Large intestine (tissue), 3 donors: ENCODE measurements at regions not wholly inside any gene's neighbourhood (a gene's known extent, or its start where the extent isn't known, plus 50 kb on each side); places are given as distances from the start of the nearest gene placed in this dataset.

Experiments used
- DNase-seq, 2 donors: peaks; one replicate each; pipeline versions ENCODE4 v3.0.0 to v3.0.0-alpha.2; 2013
- H3K27ac ChIP-seq: one replicate; pipeline ENCODE4 v1.5.1; 2013; ENCODE audit warnings: low read length
- H3K27me3 ChIP-seq: 2 replicates; pipeline ENCODE4 v1.6.1; 2013; ENCODE audit warnings: low read length; ENCODE audit not compliant: control insufficient read depth, insufficient read depth
- H3K36me3 ChIP-seq: 2 replicates; pipeline ENCODE4 v1.6.1; 2013; ENCODE audit warnings: low read length; ENCODE audit not compliant: control insufficient read depth, insufficient read depth
- H3K4me1 ChIP-seq: one replicate; pipeline ENCODE4 v1.6.1; 2013; ENCODE audit warnings: low read length; ENCODE audit not compliant: control insufficient read depth, insufficient read depth
- H3K4me3 ChIP-seq: one replicate; pipeline ENCODE4 v1.5.1; 2013; ENCODE audit warnings: low read length
- H3K9me3 ChIP-seq: one replicate; pipeline ENCODE4 v1.6.1; 2013; ENCODE audit warnings: mild to moderate bottlenecking, low read depth, low read length, moderate library complexity; ENCODE audit not compliant: control insufficient read depth
- WGBS: methylation state at CpG from one replicate; pipeline ENCODE4 v1.1.5; 2013; ENCODE audit warnings: low lambda C conversion rate; ENCODE audit not compliant: insufficient coverage; 5-methylcytosine and 5-hydroxymethylcytosine counted together

DNA sequence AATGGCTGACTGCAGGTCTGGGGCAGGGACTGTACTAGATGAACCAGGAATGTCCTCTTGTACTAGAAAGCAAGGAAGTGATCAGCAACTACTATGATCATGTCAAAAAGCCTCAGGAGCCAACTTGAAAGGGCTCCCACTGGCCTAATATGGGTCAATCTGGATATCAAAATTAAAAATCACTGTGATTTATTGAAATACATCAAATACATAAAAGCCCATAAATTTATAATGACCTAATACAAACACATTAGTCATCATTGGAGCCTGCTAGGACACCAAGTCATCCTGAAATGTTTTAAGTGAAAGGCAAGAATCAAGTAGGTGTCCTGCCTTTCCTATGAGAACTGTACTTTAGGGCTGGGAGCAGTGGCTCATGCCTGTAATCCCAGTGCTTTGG is 70.5 kb upstream of the KLHL13 start:
- H3K27me3 ChIP-seq: no peaks in the 10 kb centered on the region
- DNase-seq: no peak
- H3K9me3 ChIP-seq: no peaks in the 10 kb centered on the region
- H3K4me1 ChIP-seq: no peaks in the 10 kb centered on the region
- H3K4me3 ChIP-seq: no peak overlapping the region
- H3K27ac ChIP-seq: no peak overlapping the region
- H3K36me3 ChIP-seq: no peaks in the 10 kb centered on the region

DNA sequence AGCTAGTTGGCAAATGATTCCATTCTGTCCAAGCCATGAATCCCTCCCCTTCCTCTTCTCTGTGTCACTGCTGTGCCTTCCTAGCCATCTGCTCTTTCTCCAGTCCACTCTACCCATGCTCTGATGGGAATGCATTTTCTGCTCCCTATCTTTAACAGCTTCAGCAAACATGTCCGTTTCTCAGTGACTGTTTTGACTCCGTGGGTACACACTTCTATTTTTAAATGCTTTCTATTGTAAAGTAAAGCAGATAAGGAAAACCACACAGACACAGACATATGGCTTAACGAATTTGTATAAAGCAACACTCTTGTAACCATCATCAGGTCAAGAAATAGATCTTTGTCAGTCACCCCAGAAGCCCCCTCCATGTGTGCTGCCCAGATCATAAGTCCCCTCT is 72.4 kb upstream of the KLHL13 start:
- Histone ChIP-seq H3K36me3 (no peaks in the 10 kb centered on the region), H3K27ac (no peak overlapping the region), H3K9me3 (no peaks in the 10 kb centered on the region), H3K4me3 (no peak overlapping the region), H3K27me3 (no peaks in the 10 kb centered on the region), H3K4me1 (no peaks in the 10 kb centered on the region)
- no peak for DNase-seq
- 60% methylated on average over 1 of the region's 3 CpGs for WGBS

DNA sequence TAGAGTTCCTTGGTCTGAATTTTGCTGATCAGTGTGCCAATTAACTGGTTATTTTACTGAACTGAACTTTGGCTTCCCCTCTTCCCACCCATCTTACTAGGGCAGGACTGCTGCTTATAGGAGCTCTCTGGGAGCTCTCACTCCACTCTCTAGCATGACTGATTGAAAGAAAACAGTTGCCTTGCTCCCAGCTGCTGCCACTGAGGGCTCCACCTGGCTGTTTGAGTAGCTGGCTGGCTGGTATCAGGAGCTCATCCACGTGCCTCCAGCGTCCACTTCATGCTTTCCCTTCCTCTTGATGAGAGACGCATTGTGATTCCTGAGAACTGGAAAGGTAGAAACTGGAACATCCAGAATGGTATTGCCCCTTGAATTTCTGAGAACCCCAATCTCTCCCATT is 73.0 kb upstream of the KLHL13 start:
- Histone ChIP-seq H3K27me3 (no peaks in the 10 kb centered on the region), H3K4me3 (no peak overlapping the region), H3K9me3 (no peaks in the 10 kb centered on the region), H3K4me1 (no peaks in the 10 kb centered on the region), H3K27ac (no peak overlapping the region), H3K36me3 (no peaks in the 10 kb centered on the region)
- WGBS: no CpG with 5 or more reads among the region's 3 CpGs
- DNase-seq: peak in 1 of 2 donors; percentile 54

GRCh38 chrX:118197730-118198129 is 81.1 kb upstream of the KLHL13 start:
- Histone ChIP-seq H3K27me3 (no peaks in the 10 kb centered on the region), H3K36me3 (no peaks in the 10 kb centered on the region), H3K4me3 (no peak overlapping the region), H3K4me1 (no peaks in the 10 kb centered on the region), H3K9me3 (no peaks in the 10 kb centered on the region), H3K27ac (no peak overlapping the region)
- WGBS: no CpG with 5 or more reads among the region's 1 CpG
- no peak for DNase-seq

DNA sequence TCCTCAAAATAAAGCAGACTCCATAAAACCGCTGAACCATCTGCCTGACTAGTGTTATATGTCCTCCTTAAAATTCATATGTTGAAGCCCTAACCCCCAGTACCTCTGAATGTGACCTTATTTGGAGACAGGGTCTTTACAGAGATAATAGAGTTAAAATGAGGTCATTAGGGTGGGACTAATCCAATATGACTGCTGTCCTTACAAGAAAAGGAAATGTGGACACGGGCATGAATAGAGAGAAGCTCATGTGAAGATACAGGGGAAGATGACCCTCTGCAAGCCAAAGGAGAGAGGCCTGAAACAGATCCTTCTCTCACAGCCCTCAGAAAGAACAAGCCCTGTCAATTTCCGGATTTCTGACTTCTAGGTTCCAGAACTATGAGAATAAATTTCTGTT is 82.0 kb upstream of the KLHL13 start:
- no peaks in the 10 kb centered on the region for H3K4me1 ChIP-seq
- H3K9me3 ChIP-seq: no peaks in the 10 kb centered on the region
- no CpG with 5 or more reads among the region's 3 CpGs for WGBS

GRCh38 chrX:118199997-118200396 is 83.4 kb upstream of the KLHL13 start:
- no peaks in the 10 kb centered on the region for H3K4me1 ChIP-seq
- H3K27ac ChIP-seq: no peak overlapping the region
- no CpG with 5 or more reads among the region's 4 CpGs for WGBS
- no peak overlapping the region for H3K4me3 ChIP-seq
- no peaks in the 10 kb centered on the region for H3K27me3 ChIP-seq
- H3K9me3 ChIP-seq: no peaks in the 10 kb centered on the region
- DNase-seq: no peak
- H3K36me3 ChIP-seq: no peaks in the 10 kb centered on the region

More for the DNA sequence above, 82.0 kb upstream of the KLHL13 start:
- Histone ChIP-seq H3K27me3 (no peaks in the 10 kb centered on the region), H3K4me3 (no peak overlapping the region), H3K27ac (no peak overlapping the region), H3K36me3 (no peaks in the 10 kb centered on the region)
- no peak for DNase-seq

- DNase-seq: no peak
- no peak overlapping the region for H3K4me3 ChIP-seq
- no peak overlapping the region for H3K27ac ChIP-seq
- H3K9me3 ChIP-seq: no peaks in the 10 kb centered on the region
- H3K4me1 ChIP-seq: peaks cover 3% of the 10 kb centered on the region
- WGBS: no CpG with 5 or more reads among the region's 8 CpGs
- no peaks in the 10 kb centered on the region for H3K36me3 ChIP-seq
- H3K27me3 ChIP-seq: no peaks in the 10 kb centered on the region
Measured at GRCh38 chrX:118205421-118206395, 89.1 kb upstream of the KLHL13 start.

DNA sequence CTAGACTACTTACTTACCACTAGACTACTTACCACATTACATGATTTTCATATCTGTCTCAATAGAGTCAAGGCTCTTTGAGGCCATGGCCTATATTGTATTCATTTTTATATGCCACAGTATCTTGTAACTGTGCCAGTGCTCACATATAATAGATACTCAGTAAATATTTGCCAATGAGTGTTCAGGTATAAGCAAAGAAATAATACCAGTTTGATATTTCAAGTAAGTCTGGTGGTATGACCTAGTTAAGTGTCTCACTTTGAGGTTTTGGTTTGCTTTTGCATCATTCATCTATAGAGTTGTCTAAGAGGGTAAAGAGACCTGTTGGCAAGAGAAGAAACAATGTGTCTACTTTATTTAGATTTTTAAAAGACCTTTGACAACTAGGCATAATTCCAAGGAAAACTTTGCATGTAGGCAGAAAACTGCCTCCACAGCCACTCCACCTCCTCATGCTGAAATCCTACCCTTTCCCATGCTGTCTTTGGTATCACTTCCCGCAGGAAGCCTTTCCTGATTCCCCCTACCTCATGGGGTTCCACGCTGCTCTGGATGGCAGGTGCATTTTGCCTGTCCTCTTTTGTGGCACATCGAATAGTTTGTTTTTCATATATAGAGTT is 91.3 kb upstream of the KLHL13 start:
- WGBS: no CpG with 5 or more reads among the region's 3 CpGs
- Histone ChIP-seq H3K4me1 (peaks cover 3% of the 10 kb centered on the region), H3K27me3 (no peaks in the 10 kb centered on the region), H3K9me3 (no peaks in the 10 kb centered on the region), H3K27ac (no peak overlapping the region), H3K4me3 (no peak overlapping the region), H3K36me3 (no peaks in the 10 kb centered on the region)
- no peak for DNase-seq

- no CpG with 5 or more reads among the region's 4 CpGs for WGBS
- Histone ChIP-seq H3K4me3 (no peak overlapping the region), H3K9me3 (no peaks in the 10 kb centered on the region), H3K36me3 (no peaks in the 10 kb centered on the region), H3K27ac (no peak overlapping the region), H3K4me1 (peaks cover 3% of the 10 kb centered on the region), H3K27me3 (no peaks in the 10 kb centered on the region)
- DNase-seq: peak in 1 of 2 donors; percentile 24
Measured at GRCh38 chrX:118208481-118208880, 91.9 kb upstream of the KLHL13 start.

DNA sequence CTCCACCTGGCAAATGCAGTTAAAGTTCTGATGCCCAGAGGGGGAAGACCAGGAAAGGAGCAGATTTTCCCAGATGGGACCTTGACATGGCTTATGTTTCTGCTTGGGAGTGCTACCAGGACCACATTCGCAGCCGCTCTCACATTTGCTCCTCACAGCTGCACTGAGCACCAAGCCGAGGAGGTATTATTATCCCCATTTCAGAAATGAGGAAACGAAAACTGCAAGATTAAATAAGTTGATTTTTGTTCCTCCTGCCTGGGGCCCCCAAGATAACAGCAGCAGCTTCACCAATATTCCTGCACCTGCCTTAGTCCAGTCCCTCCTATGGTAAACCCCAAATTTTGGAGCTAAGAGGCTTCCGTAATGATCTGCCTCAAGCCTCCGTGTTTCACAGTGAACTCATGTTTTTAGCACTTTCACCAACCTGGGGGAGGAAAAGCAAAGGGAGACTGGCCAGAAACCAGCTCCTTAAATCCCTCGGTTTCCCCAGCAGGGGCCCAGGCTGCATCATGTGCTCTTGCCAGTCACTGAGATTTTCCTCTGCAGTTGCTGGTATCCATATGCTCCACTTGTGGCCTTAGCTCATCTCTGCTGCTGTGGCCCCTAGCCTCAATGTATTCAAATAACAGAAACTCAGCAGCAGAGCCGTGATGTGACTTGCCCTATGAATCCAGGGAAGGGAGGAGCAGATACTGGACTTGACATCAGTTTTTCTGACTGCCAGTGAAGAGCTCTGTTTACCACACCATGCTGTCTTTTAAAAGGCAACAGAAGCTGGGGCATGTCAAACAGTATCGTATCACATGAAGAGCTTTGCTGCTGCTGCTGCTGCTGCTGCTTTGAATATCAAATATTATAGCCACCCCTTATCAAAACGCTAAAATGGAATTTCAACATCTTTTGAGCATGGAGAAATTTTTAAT is 95.5 kb upstream of the KLHL13 start:
- peaks cover 3% of the 10 kb centered on the region for H3K4me1 ChIP-seq
- no peak for DNase-seq
- H3K27me3 ChIP-seq: no peaks in the 10 kb centered on the region
- no peaks in the 10 kb centered on the region for H3K36me3 ChIP-seq
- H3K27ac ChIP-seq: no peak overlapping the region
- H3K9me3 ChIP-seq: no peaks in the 10 kb centered on the region
- no CpG with 5 or more reads among the region's 10 CpGs for WGBS
- H3K4me3 ChIP-seq: no peak overlapping the region
